GM19238 (cell line): ENCODE measurements at regions not wholly inside any gene's neighbourhood (a gene's known extent, or its start where the extent isn't known, plus 50 kb on each side); places are given as distances from the start of the nearest gene placed in this dataset.

ENCODE experiments used
- DNase-seq: peaks from one replicate; pipeline ENCODE4 v3.0.0; 2011; ENCODE audit warnings: low spot score; ENCODE audit not compliant: insufficient read length

GRCh38 chr15:98195796-98196195 is 235.3 kb downstream of the ARRDC4 start:
- no peak for DNase-seq

- no peak for DNase-seq
Measured at GRCh38 chr15:98196371-98196770, 235.9 kb downstream of the ARRDC4 start.

GRCh38 chr15:98202256-98202655 is 241.8 kb downstream of the ARRDC4 start:
- no peak for DNase-seq

- DNase-seq, result no peak
Measured at GRCh38 chr15:98203872-98204660, 243.6 kb downstream of the ARRDC4 start.

GRCh38 chr15:98207928-98208327 is 247.4 kb downstream of the ARRDC4 start:
- no peak for DNase-seq

GRCh38 chr15:98213346-98213979 is 253.0 kb downstream of the ARRDC4 start:
- no peak for DNase-seq

GRCh38 chr15:98216166-98216565 is 255.7 kb downstream of the ARRDC4 start:
- DNase-seq, result no peak

- DNase-seq, result no peak
Measured at GRCh38 chr15:98217356-98217755, 256.9 kb downstream of the ARRDC4 start.

- no peak for DNase-seq
Measured at GRCh38 chr15:98221144-98221543, 260.6 kb downstream of the ARRDC4 start.

- DNase-seq, result no peak
Measured at GRCh38 chr15:98221577-98221976, 261.1 kb downstream of the ARRDC4 start.

GRCh38 chr15:98226149-98226548 is 265.6 kb downstream of the ARRDC4 start:
- no peak for DNase-seq

GRCh38 chr15:98226578-98226977 is 266.1 kb downstream of the ARRDC4 start:
- no peak for DNase-seq

GRCh38 chr15:98228846-98229245 is 268.3 kb downstream of the ARRDC4 start:
- no peak for DNase-seq

- no peak for DNase-seq
Measured at GRCh38 chr15:98230975-98231374, 270.5 kb downstream of the ARRDC4 start.

GRCh38 chr15:98231696-98232440 is 271.4 kb downstream of the ARRDC4 start:
- DNase-seq, result no peak

GRCh38 chr15:98232761-98233160 is 272.3 kb downstream of the ARRDC4 start:
- no peak for DNase-seq

GRCh38 chr15:98233873-98234272 is 273.4 kb downstream of the ARRDC4 start:
- DNase-seq, result no peak

GRCh38 chr15:98240303-98240702 is 279.8 kb downstream of the ARRDC4 start:
- no peak for DNase-seq

GRCh38 chr15:98241032-98241554 is 280.6 kb downstream of the ARRDC4 start:
- DNase-seq, result no peak

GRCh38 chr15:98257290-98257689 is 296.8 kb downstream of the ARRDC4 start:
- DNase-seq, result no peak

- no peak for DNase-seq
Measured at GRCh38 chr15:98263787-98264186, 303.3 kb downstream of the ARRDC4 start.

- no peak for DNase-seq
Measured at GRCh38 chr15:98266295-98266694, 305.8 kb downstream of the ARRDC4 start.
